GM18861 (cell line): ENCODE measurements at regions not wholly inside any gene's neighbourhood (a gene's known extent, or its start where the extent isn't known, plus 50 kb on each side); places are given as distances from the start of the nearest gene placed in this dataset.
"Not testable (repeated sequence)": the region's sequence is repeated elsewhere in the genome, so short reads cannot be mapped to it uniquely, and the experiment has no call there.

Source experiments
- ATAC-seq: cut with Tn5 transposase; IDR thresholded peaks from one replicate; pipeline ENCODE4 v1.9.1; 2021; ENCODE audit not compliant: unreplicated experiment

DNA sequence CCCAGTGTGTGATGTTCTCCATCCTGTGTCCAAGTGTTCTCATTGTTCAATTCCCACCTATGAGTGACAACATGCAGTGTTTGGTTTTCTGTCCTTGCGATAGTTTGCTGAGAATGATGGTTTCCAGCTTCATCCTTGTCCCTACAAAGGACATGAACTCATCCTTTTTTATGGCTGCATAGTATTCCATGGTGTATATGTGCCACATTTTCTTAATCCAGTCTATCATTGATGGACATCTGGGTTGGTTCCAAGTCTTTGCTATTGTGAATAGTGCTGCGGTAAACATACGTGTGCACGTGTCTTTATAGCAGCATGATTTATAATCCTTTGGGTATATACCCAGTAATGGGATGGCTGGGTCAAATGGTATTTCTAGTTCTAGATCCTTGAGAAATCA lies 134.3 kb downstream of the CCDC71L start:
- not testable (repeated sequence) for ATAC-seq

DNA sequence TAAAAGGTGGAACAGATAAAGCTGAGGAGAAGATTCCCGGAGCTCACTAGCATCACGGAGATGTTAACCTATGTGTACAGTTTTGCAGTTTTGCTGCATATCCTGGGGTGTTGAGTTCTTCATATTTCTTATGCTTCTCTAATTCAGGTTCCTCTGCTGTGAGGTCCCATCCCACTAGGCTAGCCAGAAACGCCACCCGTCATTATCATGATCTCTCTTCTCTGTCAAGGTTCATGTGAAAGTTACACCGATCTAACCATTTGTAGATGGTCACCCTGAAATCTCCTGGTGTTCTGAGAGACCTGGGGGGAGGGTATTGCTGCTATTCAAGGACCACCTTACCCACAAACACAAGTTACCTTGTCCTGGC lies 136.3 kb downstream of the CCDC71L start:
- no peak for ATAC-seq

DNA sequence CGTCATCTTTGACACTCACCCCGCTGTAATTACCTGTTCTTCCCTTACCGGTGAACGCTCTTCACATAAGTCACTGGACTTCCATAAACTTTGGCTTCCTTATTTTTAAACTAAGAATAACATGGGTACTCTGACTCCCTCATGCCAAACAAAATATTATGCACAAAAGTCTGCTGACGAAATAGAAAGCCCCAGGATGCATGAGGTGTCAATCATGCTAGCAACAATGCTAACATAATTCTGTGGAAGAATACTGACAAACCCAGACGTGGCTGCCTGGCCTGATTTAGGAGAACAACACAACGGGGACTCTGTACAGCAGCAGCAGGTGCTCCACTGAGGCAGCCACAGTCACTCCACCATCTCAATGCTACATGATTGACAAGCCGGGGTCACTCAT lies 137.5 kb downstream of the CCDC71L start:
- no peak for ATAC-seq

DNA sequence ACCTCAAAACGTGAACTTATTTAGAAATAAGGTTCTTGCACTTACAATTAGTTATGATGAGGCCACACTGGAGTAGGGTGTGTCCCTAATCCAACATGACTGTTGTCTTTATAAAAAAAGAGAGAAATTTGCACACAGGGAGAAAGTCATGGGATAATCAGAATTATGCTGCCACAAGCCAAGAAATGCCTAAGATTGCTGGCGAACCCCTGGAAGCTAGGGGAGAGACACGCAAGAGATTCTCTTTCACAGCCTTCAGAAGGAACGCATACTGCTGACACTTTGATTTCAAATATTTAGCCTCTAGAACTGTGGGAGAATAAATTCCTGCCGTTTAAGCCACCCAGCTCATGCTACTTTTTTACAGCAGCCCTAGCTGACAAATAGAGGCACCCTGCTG lies 138.3 kb downstream of the CCDC71L start:
- no peak for ATAC-seq

DNA sequence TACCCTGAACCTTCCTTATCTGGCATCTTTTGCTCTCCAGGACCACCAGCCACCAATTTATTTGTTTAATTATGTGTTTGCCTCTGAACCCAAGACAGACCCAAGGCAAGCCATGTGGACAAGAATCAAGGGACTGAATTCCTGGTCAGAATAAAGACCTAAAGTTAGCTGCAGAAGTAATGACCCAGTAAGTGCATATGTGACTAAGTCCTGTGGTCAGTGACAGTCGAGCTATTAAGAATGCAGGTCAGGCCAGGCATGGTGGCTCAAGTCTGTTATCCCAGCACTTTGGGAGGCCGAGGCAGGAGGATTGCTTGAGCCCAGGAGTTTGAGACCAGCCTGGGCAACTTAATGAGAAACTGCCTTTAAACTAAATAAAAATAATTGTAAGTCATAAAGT lies 139.4 kb downstream of the CCDC71L start:
- no peak for ATAC-seq

DNA sequence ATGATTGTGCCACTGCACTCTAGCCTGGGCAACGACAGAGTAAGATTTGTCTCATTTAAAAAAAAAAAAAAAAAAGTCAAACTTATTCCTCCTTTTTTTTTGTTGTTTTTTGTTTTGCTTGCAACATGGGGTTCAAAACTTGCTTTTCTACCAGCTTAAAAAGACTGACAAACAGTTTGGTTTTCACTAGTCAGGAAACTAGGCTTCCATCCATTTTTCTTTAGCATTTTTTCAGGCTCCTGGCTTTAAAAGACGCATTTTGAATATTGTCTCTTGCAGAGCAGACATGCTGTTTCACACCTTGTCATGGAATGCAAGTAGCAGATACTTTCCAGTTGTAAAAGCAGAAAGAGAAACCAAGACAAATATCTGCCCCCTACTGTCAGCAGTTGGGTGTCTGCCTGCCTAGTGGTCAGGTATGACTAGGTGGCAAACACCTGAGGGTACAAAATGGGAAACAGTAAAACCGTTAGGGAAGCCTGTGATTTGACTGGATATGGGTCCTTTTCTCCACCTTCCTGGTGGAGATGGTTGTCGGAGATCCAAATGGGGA lies 139.9 kb downstream of the CCDC71L start:
- no peak for ATAC-seq

DNA sequence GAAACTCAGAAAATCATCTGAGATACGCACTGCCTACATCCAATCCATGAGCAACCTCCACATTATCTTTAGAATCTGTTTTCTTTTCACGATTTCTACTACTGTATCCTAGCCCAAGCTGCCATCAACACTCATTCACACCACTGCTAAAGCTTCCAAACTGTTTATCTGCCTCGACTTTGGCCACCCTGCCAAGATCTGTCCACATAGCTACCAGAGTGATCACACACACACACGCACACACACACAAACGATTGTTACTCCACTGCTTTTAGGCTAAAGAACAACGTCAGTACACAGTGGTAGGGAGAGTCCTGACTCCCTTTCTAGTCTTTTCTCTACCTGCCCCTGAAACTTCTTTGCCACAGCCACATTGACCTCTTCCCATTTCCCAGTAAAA lies 142.0 kb downstream of the CCDC71L start:
- ATAC-seq = no peak

DNA sequence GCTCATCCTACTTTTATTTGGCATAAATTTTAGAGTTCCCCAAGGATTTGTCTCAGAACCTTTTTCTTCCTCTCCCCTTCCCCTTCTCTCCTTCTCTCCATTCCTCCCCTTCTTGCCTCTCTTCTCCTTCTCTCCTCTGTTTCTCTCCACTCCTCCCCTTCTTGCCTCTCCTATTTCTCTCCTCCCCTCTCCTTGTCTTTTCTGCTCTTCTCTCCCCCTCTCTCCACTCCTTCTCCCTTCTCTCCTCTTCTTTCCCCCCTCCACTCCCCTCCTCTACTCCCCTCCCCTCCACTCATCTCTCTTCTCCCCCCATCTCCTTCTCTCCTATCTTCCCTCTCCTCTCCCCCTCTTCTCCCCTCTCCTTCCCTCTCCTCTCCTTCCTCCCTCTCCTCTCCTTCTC lies 142.7 kb downstream of the CCDC71L start:
- no peak for ATAC-seq

DNA sequence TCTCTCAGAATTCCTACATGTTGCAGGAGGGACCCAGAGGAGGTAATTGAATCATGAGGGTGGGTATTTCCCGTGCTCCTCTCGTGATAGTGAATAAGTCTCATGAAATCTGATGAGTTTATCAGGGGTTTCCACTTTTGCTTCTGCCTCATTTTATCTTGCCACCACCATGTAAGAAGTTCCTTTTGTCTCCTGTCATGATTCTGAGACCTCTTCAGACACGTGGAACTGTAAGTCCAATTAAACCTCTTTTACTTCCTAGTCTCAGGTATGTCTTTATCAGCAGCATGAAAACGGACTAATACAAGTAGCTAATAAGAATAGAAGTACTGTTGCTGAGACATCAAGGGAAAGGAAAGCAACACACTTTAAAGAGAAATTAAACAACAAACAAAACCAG lies 143.4 kb downstream of the CCDC71L start:
- no peak for ATAC-seq

DNA sequence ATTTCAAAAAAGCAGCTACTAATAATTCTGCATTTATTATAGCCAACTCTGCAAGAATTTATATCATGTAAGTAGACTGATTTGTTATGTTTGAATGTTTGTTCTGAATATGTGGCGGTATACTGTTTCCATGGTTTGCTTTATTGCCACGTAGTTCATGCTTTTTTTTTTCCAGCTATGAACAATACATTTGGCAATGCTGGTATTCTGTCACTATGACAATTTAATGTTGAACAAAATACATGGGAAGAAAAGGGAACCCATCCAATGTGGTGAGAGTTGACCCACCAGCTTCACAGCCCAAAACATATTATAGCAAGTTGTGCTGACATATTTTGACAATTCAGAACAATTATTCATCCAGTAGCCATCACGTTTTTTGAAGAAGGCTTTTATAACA lies 145.6 kb downstream of the CCDC71L start:
- ATAC-seq = no peak

DNA sequence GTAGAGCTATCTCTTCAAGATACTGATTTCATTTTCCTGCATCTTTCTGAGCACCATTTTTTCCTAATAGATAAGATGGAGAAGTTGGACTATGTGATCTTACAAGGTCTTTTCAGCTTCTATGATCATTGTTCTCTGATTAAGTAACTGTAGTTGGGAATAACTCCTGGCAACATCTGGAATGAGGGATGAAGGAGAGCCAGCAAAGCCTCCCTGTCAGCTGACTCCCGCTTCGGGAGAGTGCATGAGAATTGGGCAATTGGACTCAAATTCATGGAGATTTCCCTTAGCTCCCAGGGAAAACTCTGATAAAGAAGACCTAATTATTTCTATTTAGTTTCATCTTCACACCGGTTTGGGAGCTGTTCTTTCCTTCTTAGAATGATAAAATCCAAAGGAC lies 146.1 kb downstream of the CCDC71L start:
- no peak for ATAC-seq

DNA sequence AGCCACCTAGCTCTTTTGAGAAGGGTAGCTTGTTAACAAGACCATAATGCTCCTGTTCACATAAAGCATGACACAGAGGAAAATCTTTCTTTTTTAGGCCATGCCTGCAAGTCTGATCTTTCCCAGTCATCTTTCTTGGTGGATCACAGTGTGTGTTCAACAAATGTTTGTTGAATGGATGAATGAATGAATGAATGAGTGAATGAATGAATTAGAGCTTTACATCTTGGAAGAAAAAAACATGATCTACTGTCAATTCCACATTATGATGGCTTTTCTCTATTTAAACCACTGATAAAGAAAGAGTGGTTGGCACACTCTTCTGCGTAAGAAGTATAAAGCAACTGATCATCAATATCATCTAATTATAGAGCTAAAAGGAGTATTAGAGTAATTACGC lies 148.7 kb downstream of the CCDC71L start:
- ATAC-seq = no peak

DNA sequence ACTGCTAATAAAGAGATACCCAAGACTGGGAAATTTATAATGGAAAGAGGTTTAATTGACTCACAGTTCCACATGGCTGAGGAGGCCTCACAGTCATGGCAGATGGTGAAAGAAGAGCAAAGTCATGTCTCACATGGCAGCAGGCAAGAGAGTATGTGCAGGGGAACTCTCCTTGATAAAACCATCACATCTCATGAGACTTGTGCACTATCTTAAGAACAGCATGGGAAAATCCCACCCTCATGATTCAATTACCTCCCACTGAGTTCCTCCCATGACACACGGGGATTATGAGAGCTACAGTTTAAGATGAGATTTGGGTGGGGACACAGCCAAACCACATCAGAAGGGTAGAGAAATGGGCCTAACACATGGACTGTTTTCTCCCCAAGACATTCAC lies 156.3 kb downstream of the CCDC71L start:
- no peak for ATAC-seq

DNA sequence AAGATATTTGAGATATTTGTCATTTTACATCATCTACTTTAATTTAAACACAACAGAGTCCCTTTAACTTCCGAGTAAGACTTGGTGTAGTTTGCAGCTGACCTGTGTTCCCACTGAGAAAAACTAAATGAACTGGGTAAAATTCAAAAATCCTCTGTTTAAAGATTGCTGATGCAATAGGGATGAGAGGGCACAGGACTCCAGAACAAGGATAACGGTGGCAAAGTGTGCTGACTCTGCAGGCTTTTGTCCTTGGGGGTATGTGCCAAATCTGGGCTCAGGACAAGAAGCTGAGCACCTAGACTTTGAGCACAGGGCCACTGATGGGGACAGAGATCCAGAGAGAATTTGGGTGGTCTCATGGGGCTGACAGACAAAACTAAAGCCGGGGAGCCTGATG lies 156.8 kb downstream of the CCDC71L start:
- ATAC-seq = no peak

DNA sequence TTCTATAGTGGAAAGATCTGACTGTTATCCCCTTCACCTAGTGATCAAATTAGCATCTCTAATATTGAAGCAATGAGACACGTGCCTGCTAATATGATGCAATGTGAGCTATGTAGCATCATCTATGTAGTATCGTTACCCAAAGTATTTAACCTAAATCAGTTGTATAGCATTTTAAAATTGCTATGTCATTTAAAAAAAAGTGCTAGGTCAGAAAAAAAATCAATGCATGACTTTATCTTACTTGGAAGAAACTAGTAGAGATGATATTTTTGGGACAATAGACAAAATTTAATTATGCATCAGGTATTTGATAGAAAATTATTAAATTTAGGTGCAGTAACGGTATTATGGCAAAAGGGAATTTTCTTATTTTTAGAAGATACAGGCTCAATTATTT lies 157.3 kb downstream of the CCDC71L start:
- ATAC-seq = no peak

DNA sequence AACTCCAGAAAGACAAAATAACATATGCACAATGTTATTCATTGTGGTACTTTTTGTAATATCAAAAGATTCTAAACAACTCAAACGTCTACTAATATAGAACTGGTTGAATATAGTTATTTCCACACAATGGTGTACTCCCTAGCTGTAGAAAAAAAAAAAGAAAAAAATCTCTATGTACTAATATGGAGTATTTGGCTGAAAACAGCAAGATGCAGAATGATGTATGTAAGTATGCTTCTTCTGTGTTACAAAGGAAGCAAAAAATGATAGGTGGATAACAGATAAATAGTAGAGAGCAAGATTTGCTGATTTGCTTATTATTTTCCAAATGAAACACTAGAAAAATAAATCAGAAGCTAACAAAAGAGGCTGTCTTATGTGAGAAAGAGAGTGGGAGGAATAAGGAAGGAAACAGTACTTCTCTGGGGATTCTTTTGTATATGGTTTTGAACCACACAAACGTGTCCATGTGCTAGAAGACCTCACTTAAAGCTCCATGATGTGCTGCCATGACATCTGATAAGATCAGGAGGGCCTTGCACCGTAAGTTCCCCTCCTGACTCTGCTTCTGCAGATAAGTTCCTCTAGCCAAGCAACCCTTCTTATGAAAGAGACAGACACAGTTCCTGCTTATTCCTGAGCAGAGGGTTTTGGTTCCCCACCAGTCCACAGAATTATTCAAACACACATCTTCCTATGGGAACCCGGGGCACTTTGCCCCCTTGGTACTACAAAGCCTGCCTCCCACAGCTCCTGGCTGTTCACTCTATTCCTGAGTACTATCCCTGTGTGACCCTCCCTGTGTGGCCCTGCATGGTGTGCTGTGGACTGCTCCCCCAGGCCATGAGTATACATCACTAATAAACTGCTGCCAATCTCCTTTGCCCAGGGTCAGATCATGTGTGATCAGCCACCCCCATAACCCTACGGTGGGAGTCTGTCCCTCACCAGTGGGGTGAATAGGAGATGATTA lies 159.1 kb downstream of the CCDC71L start:
- ATAC-seq = no peak

DNA sequence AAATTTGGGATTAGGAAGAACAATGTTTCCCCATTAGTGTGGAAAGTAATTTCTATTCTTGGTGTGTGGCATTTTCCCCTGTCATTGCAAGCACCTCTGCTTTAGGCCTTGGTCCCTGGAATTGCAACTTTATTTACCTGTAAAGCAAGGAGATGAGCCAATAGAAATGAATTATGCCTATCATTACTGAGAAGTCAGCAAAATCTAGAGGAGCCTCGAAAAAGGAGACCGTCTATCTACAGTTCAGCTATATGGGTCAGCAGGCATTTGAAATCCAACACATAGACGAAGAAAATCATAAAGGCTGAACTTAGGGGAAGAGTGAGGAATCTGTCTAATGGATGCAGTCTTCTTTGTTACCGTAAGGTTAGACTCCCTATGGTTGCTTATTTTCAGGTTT lies 161.1 kb downstream of the CCDC71L start:
- ATAC-seq = no peak

DNA sequence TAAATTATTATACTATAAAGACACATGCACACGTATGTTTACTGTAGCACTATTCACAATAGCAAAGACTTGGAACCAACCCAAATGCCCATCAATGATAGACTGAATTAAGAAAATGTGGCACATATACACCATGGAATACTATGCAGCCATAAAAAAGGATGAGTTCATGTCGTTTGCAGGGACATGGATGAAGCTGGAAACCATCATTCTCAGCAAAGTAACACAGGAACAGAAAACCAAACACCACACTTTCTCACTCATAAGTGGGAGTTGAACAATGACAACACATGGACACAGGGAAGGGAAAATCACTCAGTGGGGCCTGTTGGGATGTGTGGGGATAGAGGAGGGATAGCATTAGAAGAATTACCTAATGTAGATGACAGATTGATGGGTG lies 163.0 kb downstream of the CCDC71L start:
- not testable (repeated sequence) for ATAC-seq

DNA sequence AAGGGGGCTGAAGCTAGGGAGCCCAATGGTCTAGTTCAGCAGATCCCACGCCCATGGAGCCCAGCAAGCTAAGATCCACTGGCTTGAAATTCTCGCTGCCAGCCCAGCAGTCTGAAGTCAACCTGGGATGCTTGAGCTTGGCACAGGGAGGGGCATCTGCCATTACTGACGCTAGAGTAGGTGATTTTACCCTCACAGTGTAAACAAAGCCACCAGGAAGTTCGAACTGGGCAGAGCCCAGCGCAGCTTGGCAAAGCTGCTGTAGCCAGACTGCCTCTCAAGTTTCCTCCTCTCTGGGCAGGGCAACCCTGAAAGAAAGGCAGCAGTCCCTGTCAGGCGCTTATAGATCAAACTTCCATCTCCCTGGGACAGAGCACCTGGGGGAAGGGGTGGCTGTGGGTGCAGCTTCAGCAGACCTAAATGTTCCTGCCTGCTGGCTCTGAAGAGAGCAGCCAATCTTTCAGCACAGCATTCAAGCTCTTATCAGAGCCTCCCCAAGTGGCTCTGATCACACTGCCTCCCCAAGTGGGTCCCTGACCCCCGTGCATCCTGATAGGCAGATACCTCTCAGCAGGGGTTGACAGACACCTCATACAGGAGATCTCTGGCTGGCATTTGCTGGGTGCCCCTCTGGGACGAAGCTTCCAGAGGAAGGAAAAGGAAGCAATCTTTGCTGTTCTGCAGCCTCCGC lies 167.8 kb downstream of the CCDC71L start:
- ATAC-seq = no peak

DNA sequence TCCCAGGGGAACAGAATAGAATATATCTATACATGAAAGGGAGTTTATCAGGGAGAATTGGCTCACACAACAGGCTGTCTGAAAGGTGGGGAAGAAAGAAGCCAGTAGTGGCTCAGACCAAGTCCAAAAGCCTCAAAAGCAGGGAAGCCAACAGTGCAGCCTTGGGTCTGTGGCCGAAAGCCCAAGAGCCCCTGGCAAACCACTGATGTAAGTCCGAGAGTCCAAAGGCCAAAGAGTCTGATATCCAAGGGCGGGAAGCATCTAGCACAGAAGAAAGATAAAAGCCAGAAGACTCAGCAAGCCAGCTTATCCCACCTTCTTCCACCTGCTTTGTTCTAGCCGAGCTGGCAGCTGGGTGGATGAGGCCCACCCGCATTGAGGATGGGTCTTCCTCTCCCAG lies 172.5 kb downstream of the CCDC71L start:
- ATAC-seq = no peak

DNA sequence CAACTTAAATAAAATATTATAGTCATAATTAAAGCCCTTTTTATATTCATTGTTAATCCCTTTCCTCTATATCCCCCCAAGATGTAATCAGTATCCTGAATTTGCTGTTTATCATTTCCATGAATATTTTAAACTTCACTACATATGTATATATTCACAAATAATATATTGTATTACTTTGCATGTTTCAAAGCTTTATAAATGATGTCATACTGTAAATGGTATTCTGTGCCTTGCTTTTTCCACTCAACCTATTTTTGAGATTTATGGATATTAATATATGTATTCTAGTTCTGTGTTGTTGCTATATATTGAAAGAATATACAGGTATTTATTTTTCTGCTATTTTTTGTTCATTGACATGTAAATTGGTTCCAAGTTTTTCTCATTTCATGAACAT lies 173.1 kb downstream of the CCDC71L start:
- ATAC-seq = no peak

DNA sequence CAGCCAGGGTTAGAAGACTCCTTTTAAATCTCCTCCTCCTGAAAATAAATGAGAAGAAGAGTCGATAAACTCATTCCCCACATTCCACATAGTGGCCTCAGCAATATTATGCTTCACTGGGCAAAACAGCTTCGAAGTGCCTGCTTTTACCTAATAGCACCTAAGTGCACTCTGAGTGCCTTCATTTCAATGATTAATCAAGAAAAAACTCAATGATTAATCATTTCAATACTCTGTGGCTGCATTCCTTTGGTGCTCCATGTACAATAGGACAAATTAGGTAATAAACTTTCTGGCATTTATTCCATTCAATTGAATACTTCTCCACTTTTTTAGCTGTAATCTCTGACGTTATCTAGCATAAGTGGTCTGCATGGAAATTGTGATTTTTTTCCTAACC lies 174.6 kb downstream of the CCDC71L start:
- no peak for ATAC-seq
